ENCODE measurements at regions not wholly inside any gene's neighbourhood (a gene's known extent, or its start where the extent isn't known, plus 50 kb on each side); places are given as distances from the start of the nearest gene placed in this dataset.

DNA sequence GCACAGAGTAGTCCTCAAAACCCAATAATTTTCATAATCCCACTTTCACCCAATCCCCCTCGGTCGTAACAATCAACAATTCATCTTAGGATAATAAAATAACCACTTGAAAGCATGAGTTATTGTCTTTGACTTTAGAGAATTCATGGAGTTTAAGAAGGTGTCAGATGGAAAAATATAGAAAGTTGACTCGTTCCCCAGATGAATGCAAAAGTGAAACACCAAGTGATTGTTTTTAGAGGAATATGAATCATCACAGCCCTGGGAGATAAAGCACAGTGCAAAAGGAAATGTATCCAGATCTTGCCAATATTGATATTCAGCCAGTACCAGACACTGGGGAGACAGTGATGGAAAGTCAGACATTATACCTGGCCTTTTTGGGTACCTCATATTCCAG, 860.5 kb downstream of the DHX35 start:
- peak; percentile 34 for DNase-seq (ENCODE audit: low read depth)

DNA sequence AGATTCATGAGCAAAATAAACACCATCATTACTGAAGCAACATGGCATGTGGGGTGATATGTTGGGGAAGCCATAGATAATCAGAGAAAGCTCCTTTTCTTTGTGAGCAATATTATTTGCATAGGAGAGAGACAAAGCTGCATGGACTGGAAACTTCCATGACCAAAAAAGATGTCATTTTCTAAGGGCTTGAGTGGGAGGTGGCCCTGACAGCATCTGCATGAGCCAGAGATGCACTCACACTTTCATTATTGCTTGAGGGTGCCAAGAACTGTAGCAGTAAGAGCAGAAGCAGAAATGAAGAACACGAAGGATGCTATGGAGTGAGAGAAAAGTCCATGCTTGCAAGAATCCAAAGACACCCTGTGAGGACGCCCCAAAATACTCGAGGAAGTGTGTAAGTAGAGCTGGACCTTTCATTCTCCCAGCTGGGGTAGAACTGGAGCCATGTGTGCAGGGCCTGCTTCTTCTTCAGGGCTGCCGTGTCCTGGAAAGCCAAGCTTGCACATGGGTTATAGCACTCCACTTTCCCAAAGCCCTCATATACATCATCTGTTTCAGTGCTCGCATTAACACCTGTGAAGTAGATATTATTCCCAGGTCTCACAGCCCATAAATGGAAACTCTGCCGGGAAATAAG, 851.2 kb downstream of the DHX35 start:
- DNase-seq (ENCODE audit: low read depth), result no peak

DNA sequence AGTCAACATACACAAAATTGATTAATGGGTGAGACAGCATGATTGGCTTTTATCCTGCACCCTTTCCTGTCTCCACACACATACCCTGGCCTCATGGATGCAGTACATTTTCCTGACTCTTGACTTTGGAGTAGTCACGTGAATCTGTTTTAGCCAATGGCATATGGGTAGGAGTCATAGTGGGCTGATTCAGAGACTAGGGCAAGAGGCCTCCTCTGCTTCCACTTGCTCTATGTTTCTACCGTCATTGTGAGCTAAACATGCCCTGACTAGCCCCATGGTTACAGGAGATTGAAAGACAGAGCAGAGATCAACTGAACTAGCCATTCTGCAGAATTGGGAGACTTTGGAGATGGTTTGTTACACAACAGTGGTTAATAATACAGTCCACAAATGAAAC, 850.0 kb downstream of the DHX35 start:
- no peak for DNase-seq (ENCODE audit: low read depth)

DNA sequence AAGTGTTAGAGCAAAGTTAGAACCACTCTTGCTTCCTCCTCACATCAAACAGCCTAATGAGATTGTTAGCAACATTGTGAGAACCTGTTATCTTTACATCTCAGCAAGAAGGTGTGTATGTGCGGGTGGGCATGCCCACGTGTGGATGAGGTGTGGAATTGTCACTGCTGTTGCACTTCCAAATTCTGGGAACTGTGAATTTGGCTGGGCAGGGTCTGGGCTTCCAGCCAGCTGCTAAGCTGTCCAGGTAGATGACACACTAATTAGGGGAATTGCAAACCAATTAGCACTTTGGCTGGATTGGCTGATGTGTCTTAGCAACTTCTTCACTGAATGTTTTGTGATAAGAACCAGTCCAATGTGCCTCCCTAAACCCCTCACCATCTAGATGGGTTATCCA, 848.2 kb downstream of the DHX35 start:
- no peak for DNase-seq (ENCODE audit: low read depth)

DNA sequence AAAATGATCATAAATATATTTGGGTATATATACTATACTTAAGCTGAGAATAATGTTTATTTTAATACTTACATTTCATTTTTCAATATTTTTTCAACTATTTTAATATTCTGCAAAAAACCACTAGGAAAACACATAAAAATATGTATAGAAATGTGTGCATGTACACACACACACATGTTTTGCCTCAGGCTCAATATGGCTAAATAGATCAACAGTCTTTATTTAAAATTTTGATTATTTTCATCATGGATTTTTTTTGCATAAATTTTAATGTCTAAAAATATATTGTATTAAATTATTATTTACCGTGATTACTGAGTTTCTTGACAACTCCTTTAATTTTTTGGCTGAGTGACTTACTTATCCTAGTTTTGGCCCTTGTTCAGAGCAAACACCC, 846.5 kb downstream of the DHX35 start:
- no peak for DNase-seq (ENCODE audit: low read depth)

DNA sequence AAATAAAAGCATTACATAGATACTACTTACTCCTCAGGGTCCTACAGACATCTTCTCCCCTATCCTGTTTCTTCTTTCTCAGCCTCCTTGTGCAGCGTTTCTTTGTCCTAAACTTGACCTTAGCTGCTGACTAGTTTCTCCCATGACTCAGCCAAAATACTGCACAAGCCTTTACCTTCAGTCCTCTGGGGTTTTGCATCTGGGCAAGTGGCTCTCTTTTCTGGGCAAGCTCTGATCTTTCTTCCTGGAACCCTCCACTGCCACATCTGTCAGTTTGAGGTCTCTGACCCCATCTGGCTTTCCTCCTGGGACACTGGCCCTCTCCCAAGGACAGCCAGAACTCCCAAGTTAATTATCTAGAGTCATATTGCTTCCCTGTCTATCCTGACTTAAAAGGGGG, 838.4 kb downstream of the DHX35 start:
- peak; percentile 54 for DNase-seq (ENCODE audit: low read depth)

DNA sequence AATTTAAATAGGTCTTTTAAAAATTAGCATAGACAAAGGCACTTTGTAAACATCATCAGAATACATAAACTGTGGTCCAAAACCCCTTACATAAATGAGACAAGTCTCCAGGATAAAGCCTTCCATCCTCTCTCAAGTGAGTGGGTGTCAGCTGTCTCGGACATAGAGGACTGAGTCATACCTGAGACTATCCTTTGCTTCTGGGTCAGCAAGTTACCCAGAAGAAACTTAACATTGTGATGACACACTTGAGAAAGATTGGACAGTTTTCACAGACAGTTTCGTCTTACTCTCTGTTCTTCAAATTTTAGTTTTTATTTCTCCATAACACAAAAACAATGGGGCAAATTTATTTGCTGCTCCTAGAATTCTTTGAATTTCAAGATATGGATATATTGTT, 838.0 kb downstream of the DHX35 start:
- DNase-seq (ENCODE audit: low read depth), result peak; percentile 70

DNA sequence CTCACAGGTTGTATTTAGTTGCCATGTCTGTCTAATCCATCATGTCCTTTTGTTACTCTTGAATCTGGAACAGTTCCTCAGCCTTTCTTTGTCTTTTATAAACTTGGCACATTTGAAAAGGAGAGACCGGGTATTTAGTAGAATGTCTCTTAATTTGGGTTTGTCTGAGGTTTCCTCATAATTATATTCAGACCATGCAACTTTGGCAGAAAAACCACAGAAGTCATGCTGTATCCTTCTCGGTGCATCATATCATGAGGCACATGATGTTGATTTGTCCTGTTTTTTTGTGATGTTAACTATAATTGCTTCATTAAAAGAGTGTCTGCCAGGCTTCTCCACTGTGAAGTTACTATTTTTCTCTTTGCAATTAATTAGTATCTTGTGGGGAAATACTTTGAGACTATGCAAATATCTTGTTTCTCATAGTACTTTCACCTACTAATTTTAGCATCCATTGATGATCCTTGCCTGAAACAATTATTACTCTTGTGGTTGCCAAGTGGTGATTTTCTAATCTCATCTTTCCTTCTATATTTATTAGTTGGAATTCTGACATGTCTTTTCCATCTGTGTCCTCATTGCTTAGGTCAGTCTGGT, 837.3 kb downstream of the DHX35 start:
- DNase-seq (ENCODE audit: low read depth), result no peak

DNA sequence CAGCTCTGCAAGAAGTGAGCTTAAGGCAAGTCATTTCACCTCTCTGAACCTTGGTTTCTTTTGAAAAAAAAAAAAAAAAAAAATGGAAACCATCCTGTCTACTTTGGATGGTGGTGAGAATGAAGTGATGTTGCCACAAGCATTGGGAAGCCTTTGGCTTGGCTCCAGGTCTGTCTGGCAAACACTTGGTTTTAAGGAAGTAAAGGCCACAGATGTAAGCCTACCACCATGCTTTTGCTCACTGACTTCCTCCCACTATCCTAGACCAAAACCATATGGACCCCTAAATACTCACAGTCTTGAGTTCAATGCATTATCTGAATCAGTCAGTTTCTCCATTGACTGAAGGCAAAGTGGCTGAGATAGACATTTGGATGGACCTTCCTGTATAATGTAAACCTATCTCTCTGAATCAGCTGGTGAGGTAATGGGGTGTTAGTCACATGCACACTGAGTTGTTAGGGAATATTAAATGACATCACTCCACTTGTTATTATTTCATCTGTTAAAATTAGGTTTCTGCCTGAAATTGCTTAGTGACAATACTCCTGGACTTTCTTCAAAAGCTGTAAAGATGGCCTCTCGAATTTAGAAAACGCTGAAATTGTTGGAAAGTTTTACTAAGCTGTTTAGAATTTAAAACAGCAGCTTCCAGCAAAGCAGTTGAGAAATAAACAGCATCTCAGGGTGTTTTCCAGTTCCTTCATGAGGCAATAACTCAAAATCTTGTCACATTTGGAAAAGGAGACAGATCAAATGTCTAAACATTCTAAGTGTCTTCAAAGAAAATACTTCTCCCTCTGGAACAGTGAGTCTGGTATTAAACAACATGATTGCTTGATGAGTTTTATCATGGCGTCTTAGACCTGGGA, 833.5 kb downstream of the DHX35 start:
- DNase-seq (ENCODE audit: low read depth), result no peak

DNA sequence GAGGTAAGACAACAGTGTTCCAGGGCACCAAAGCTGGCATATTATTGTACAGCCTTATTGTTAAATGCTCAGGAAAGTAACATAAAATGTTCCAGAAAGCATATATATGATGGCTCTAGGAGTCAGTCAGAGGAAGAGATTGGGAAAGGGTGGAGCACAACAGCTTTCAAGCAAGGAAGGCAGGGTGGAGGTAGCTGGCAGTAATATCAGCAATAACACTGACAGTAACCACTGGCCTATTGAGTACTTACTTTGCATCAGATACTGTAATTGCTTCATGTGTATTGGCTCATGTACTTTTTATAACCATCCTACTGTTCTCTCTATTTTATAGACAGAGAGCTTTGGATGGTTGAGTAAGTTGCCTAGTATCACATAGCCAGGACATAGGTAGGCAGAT, 830.2 kb downstream of the DHX35 start:
- no peak for DNase-seq (ENCODE audit: low read depth)

DNA sequence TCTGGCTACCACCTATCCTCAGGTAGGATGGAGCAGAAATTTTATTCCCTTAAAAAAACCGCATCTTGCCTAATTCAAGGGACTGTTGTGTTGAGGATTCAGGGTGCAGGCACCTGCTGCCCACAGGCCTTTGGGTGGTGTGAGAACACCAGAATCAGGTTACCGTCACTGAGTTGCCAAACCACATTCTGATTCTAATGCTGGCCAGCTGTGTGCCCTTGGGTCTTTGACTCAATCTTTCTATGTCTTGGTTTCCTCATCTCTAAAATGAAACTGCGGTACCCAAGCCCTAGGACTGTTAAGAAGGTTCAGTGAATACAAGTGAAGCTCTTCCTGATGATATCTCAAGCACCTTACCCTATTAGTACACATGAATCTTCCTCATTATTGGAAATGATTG, 827.3 kb downstream of the DHX35 start:
- no peak for DNase-seq (ENCODE audit: low read depth)

DNA sequence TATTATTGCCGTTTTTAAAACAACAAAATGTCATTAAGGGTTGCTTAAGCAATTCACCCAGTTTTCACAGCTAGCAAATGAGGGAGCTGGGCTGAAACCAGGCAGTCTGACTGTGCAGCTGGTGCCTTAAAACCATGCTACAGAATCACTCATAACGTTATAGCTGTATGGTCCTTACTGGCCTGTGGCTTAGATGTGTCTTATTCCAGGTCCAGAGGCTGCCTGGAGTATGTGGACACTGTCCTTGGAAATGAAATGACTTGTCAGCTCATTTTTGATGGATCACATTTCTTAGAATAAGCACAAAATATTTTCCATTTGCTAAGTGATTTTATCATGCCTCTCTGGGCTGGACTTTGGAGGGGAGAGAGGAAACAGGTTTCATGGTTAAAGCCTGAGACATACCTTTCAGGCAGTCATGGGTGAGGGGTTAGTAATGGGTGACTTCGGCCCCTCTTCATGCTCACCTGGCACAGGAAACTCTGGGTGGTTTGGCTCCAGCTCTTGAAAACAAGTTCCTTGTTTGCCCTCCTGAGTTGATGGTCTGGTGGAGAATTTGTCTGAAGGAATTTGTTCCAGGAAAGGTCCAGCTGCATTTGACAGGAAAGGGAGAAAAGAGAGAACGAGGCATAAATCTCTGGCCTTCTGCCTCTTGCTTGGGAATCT, 823.2 kb downstream of the DHX35 start:
- no peak for DNase-seq (ENCODE audit: low read depth)

DNA sequence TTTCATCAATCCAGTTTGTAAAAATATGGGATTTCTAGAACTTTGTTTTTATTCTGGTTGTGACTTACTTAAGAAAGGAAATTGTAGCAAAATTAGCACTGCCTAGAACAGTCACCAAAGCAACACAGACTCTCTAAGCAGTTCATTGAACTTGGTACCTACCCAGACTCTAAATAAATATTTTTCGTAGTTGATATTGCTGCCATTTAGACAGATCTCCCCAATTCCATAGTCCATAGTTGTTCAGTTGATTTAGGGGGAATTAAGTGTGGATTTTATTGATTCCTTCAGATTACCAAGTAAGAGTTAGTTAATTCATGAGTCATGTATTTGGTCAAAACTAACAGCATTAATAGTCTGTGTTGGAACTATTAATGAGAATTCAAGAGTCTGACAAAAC, 822.5 kb downstream of the DHX35 start:
- no peak for DNase-seq (ENCODE audit: low read depth)

DNA sequence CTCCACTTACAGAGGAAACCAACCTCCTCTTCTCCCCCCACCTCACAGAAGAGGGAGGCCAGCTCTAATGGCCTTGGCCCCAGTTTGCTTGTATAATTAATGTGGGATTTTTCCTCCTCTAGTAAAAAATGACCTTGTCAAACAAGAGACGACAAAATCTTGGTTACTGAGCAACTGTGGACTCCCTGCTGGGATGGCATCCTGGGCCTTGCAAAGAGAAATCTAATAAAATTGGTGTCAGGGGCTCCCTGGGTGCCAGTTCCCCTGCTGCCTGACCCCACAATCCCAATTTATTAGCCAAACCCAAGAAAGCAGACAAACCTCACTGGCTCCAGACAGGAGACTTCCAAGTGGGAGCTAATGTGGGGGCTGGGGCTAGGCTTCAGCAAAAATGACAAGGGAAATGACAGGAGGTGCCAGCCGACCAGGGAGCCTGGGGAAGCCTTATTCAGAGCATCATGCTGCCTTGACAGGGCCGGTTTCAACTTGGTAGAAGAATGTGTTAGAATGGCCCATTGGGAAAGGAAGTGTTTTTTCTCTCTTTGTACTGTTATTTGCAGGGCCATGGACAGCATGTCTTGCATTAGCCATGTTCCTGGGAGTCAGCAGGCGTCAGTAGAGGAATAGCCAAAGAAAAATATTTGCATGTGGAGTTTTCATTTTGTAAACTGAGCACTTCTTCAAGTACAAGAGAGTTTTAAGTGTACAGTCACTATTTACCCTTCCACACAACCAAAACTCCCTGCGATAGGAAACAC, 816.9 kb downstream of the DHX35 start:
- DNase-seq (ENCODE audit: low read depth), result no peak

DNA sequence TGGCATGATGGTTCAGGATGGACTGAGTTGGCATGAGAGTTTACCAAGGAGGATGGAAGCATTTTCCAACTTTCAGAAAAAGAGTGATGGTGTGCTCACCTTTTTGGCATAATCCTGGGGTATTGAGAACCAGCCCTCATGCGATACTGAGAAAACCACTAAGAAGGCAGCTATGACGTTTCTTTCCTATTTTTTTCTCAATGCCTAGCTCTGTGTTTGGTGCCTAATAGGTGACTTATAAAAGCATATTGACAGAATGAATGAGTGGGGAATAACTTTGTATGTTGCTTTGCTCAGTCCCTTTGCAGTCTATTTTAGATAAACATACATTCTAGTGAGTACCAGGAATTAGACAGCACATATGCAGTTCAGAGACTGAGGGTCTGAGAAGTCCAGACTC, 816.3 kb downstream of the DHX35 start:
- DNase-seq (ENCODE audit: low read depth), result no peak

DNA sequence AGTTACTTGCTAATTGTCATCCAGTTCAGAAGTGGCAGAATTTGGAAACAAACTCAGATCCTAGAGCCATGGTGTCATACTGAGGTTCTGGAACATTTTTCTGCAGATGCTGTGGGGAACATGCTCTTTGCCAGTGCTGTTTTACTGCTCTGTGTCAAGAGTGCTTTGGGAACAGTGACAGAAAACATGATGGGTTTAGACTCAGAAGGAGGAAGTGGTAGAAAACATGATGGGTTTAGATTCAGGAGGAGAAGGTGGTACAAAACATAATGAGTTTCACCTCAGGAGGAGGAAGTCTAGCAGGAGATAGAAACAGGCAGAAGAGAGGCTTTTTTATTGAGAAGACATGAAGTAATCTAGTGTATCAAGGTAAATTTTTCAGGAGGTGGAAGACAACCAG, 815.5 kb downstream of the DHX35 start:
- no peak for DNase-seq (ENCODE audit: low read depth)

DNA sequence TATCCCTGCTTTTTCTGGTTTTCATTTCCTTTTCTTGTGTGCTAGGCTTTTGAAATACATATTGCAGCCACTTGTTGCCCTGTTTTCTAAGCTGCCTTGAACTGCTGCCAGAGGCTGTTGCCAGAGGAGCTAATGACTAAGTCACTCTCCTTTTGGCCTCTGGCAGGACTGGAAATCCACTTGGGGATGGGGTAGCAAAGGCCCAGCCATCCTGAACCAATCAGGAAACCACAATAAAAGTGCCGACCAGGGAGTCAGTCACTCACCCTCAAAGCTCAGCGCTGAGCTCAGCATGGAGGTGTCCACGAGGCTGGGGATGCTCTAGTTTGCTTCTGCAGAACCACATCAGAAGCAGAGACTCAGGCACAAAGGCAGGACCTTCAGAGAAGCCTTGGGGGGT, 813.0 kb downstream of the DHX35 start:
- DNase-seq (ENCODE audit: low read depth), result no peak

DNA sequence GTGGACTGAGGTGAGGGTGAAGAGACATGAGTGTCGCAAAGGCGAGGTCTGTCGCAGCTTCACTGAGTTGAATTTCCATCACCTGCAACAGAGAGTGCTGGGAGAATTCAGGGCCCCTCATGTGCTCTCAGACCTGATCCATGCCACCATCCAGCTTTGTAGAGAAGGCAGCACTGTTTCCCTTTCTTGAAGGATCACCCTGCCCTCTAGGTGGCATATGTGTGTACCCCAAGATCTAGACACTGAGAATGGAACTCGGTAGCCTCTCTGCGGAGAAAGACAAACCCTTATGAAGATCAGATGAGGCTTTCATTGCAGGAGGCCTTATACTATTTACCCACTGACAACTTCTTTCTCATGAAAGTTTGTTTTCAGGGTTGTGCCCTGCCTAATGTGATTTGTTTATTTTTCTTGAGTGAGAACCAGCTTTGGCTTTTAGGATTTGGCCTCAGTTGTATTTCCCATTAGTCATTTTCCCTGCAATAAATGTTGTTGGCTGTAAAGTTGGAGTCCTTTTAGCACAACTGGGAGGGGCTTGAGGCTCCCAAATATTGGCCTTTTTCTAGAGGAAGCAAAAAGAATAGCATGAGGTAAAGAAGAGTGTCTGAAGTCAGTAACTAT, 811.3 kb downstream of the DHX35 start:
- DNase-seq (ENCODE audit: low read depth), result no peak

DNA sequence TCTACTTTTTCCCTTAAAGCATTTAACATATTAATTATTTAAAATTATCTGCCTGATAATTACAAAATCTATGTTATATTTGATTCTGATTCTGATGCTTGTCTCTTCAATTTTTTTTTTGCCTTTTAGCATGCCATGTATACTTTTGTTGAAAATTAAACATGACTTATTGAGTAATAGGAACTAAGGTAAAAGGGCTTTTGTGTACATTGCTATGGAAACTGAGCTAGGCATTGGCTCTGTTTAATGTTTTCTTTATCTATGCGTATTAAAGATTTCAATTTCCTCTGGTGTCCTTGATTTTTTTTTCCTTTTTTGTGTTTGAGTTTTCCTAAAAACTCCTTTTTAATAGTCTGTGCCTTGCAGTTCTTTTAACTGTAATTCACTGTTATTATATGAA, 805.2 kb downstream of the DHX35 start:
- DNase-seq (ENCODE audit: low read depth), result no peak

DNA sequence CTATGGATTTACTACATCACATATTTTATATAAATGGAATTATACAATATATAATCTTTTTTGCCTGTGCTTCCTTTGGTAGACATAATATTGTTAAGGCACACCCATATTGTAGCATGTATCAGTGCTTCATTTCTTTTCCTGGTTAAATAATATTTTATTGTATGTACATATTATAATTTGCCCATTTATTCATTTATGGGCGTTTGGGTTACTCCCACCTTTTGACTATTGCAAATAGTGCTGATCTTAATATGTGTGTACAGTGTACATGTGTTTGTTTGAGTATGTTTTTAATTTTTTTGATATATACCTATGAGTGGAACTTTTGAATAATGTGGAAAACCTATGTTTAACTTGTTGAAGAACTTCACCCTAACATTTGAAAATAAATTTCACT, 804.2 kb downstream of the DHX35 start:
- DNase-seq (ENCODE audit: low read depth), result no peak

DNA sequence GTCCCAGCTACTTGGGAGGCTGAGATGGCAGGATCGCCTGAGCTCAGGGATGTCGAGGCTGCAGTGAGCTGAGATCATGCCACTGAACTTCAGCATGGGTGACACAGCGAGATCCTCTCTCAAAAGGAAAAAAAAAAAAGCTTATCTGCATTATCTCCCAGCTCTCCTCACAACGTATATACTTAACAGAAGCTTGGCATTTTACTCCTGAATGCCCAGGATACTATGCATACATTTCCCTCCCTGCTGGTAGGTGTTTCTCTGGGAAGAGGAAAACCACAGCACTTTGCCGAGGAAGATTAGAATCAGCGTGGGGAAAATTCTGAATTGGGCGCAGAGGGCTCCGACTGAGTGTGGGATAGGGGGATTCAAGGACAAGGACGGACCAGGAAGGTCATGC, 800.6 kb downstream of the DHX35 start:
- no peak for DNase-seq (ENCODE audit: low read depth)

DNA sequence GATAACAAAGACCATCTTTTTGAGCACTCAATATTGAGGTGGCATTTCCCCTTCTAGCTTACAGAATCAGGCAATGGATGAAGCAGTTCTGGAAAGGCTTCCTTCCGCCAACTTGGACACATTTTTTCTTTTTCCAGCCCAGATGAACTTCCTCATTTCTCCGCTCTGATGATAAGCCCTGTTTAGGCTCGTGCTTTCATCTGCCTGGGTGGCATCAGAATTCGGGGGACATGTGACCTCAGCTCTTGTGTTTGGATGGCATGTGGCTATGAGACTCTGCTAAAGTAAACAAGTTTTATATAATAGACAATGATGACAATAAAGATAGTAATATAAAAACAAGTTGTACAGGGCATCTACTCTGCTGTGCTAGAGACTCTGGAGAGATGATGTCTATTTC, 796.7 kb downstream of the DHX35 start:
- no peak for DNase-seq (ENCODE audit: low read depth)
